ENCODE measurements at regions not wholly inside any gene's neighbourhood (a gene's known extent, or its start where the extent isn't known, plus 50 kb on each side); places are given as distances from the start of the nearest gene placed in this dataset.

GRCh38 chr7:106992511-106992910 is 52.0 kb upstream of the PRKAR2B start:
- TF ChIP-seq POLR2A (IDR thresholded peaks at IDR 0.05; ENCODE audit: low read length) (no peak), GATA1 (IDR thresholded peaks at IDR 0.05; ENCODE audit: low read depth, low read length) (no peak)
- no peak for DNase-seq
